Right lung (tissue), 2 donors: ENCODE measurements at regions not wholly inside any gene's neighbourhood (a gene's known extent, or its start where the extent isn't known, plus 50 kb on each side); places are given as distances from the start of the nearest gene placed in this dataset.
"Not testable (repeated sequence)": the region's sequence is repeated elsewhere in the genome, so short reads cannot be mapped to it uniquely, and the experiment has no call there.

ENCODE experiments used
- DNase-seq, 2 donors: peaks; one replicate each; pipeline ENCODE4 v3.0.0-alpha.2; 2013

- DNase-seq, result no peak
Measured at GRCh38 chr3:159657176-159657575, 331.5 kb upstream of the IL12A start.

- no peak for DNase-seq
Measured at GRCh38 chr3:159657629-159658028, 331.0 kb upstream of the IL12A start.

DNA sequence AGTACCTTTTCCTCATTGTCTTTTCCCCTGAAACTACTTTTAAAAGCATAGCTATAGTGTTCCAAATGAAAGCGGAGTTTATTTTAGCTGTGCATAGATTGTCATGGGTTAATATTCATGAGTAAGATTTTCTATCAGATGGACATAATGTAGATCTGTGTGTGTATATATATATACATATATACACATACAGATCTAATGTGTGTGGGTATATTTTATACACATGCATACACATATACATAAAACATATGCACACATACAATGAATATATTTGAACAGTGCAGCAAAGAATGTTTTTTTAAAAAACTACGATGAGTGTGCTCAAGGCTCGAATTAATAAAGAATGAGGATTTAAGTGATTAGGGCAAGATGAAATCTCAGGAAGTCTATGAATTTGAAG is 328.3 kb upstream of the IL12A start:
- DNase-seq, result no peak

GRCh38 chr3:159660901-159661300 is 327.7 kb upstream of the IL12A start:
- DNase-seq, result no peak

DNA sequence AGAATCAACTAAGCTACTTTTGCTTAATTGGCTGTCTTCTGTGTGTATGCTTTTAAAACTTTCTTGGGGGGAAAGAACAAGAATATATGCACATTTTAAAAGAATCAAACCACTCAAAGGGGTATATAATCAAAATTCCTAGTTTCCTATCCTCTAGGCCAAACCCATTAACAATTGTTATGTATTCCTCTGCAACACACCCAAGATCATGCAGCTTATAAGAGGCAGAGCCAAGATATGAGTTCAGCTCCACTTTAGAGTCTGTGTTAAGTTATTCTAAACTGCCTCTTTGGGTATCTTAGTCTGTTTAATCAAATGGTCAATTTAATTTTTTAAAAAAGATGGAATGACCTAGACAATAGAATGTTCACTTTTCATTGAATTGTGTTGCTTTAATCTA is 326.1 kb upstream of the IL12A start:
- DNase-seq, result no peak

GRCh38 chr3:159664006-159664405 is 324.6 kb upstream of the IL12A start:
- no peak for DNase-seq

DNA sequence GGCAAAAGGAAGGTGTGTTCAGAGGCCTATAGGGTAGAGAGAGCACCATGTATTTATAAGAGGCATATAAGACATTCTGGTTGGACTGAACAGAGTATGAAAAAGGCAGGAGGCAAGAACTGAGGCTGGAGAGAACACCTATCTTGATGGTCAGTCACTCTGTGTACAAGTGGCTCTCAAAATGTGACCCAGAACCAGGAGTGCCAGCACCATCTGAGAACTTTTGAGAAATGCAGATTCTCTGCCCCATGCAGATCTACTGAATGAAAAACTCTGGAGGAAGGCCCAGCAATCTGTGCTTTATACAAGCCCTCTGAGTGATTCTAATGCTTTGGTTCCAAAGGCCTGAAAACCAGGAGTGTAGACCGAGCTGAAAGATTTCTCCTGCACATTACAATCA is 324.0 kb upstream of the IL12A start:
- DNase-seq, result no peak

- no peak for DNase-seq
Measured at GRCh38 chr3:159667261-159667660, 321.4 kb upstream of the IL12A start.

GRCh38 chr3:159668461-159668860 is 320.2 kb upstream of the IL12A start:
- no peak for DNase-seq

GRCh38 chr3:159668990-159669476 is 319.6 kb upstream of the IL12A start:
- peak; percentile 11 to 15 for DNase-seq

- DNase-seq, result no peak
Measured at GRCh38 chr3:159669766-159670165, 318.9 kb upstream of the IL12A start.

DNA sequence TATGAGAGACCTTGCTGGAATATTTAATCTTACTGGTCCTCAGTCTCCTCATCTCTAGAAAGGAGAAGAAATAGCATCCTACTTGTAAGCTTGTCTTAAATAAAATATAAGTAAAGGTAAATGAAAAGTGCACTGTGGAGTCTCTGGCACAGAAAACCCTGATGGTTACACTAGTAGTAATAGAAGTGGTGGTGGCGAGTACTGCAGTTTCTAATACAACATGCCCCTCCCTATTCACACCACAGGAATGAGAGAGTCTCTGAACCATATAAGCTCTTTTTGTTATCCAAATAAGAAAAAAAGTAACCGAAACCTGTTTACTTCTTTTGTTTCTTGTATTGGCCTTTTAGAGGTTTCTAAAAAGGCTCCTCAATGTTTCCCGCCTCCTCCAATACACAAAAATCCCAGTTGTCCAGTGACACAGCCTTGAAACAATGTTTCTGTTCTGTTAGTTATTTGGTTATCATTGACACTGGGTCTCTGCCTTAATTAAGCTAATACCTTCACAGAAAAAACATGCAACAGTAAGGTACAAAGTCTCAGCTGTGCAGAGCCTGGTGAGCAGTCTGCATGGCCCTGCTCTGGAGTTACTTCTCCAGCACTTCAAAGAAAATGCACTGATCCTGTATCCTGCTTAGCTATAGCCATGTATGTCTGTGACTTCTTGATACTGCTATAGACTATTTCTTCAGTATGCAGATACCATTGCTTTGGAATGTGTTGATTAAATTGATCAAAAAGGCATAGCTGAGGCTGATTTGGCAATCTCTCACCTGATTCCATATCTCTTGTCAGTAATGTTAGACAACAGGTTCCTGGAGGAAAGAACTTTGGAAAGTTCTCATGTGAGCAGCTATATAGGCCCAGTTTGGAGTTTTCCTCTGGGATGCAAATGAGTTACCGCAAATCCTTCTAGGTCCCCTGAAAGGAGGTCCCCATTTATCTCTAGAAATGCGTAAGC is 315.6 kb upstream of the IL12A start:
- no peak for DNase-seq

DNA sequence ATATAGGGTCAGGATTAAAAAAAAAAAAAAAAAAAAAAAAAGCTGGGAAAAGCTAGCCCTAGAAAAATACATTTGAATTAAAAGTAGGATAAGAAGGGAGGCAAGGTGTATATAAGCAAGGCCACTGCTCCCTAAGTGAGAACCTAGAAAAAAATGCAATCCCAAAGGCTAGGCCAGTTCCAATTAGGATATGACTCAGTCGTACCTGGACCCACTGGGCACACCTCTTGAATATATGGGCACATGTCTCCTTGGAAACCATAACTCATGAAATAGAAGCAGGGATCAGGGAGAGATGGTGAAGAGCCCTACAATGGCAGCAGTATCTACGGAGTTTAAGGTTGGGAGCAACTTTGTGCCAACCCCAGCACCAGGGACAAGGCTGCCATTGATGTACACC is 314.1 kb upstream of the IL12A start:
- DNase-seq, result no peak

GRCh38 chr3:159675285-159675684 is 313.4 kb upstream of the IL12A start:
- DNase-seq, result no peak

DNA sequence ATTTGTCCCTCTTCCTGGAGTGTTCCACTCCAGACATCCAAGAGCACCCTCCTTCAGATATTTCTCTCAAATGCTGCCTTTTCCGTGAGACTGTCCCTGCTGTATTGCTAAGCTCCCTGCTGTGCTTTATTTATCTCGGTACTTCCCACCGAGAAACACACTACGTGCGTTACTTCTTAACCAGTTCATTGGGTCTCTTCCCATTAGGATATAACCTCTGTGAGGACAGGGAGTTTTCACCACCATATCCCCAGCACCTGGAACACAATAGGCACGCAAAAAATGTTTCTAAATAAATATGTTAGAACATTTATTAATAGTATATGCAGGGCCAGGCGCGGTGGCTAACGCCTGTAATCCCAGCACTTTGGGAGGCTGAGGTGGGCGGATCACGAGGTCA is 308.7 kb upstream of the IL12A start:
- no peak for DNase-seq

GRCh38 chr3:159681717-159682116 is 306.9 kb upstream of the IL12A start:
- not testable (repeated sequence) for DNase-seq

GRCh38 chr3:159685801-159686200 is 302.8 kb upstream of the IL12A start:
- no peak for DNase-seq

DNA sequence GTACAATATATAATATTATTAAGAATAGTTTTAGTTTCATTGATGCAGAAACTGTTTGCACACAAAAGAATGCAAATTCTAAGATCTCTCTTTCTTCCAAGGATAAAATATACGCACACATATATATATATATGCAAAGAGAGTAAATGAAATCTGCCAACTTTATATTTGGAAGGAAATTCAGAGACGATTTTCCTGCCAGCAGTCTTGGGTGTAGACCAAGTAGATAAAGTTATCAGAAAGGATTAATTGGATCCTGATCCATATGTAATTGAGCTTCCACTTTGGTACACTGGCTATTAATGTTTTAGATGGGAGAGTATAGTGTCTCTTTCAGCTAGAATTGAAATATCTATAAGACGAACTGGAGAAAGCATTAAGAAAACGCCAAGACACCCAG is 295.4 kb upstream of the IL12A start:
- DNase-seq, result no peak

DNA sequence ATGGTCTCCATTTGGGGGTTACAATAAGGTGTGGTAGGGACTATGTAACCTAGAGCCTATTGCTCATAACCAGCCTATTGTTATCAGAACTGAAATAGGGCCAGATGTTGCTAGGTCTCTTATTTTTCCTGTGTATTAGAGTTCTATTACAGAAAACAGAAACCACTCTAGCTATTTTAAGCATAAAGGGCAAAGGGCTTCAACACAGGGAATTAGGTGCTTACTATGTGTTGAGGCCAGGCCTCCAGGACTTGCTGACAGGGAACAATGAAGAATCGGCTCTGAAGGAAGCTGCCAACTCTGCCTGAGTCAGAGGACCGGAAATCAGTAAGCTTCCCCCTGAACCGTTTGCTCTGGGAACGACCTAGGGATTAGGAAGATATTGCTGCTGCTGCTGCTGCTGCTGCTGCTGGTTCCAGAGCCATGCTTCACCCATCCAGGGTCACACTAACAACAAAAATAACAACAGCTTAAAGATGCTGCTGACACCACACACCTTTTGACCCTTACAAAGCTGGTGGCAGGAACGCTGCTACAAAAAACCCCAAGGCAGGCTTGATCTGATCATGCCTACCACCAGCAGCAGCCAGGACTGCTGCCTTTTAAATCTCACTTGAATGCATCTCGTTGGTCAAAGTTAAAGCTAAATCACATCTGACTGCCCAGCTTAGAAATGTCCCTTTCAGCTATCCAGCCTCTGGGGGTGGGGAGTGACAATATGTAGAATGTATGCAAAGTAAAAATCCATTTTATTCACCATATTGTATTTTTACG is 276.9 kb upstream of the IL12A start:
- DNase-seq, result peak in 1 of 2 donors; percentile 33

- DNase-seq, result no peak
Measured at GRCh38 chr3:159721324-159721723, 267.3 kb upstream of the IL12A start.

GRCh38 chr3:159723295-159723694 is 265.3 kb upstream of the IL12A start:
- no peak for DNase-seq

GRCh38 chr3:159724627-159725026 is 264.0 kb upstream of the IL12A start:
- no peak for DNase-seq
